Fibroblast of lung (primary cell): ENCODE measurements at regions not wholly inside any gene's neighbourhood (a gene's known extent, or its start where the extent isn't known, plus 50 kb on each side); places are given as distances from the start of the nearest gene placed in this dataset.

Source experiments
- DNase-seq, 2 donors: peaks; one replicate each; pipeline versions ENCODE4 v3.0.0 to v3.0.0-alpha.2; 2010; ENCODE audit warnings: low read depth in 2 of 2
- H2AFZ ChIP-seq: 2 replicates; pipeline ENCODE4 v1.5.1; 2012; ENCODE audit warnings: low read length, control low read depth, inconsistent platforms
- H3K27ac ChIP-seq: 2 replicates; pipeline ENCODE4 v1.5.1; 2011; ENCODE audit warnings: low read length, control low read depth; ENCODE audit not compliant: insufficient read depth
- H3K27me3 ChIP-seq: 2 replicates; pipeline ENCODE4 v1.5.1; 2011; ENCODE audit warnings: mild to moderate bottlenecking, low read length; ENCODE audit not compliant: control insufficient read depth, insufficient read depth
- H3K36me3 ChIP-seq: 2 replicates; pipeline ENCODE4 v1.5.1; 2011; ENCODE audit warnings: low read length; ENCODE audit not compliant: control insufficient read depth, insufficient read depth
- H3K4me1 ChIP-seq: 2 replicates; pipeline ENCODE4 v1.5.1; 2011; ENCODE audit warnings: low read length; ENCODE audit not compliant: control insufficient read depth, insufficient read depth; ENCODE audit errors: extremely low read depth
- H3K4me2 ChIP-seq: 2 replicates; pipeline ENCODE4 v1.5.1; 2011; ENCODE audit warnings: low read length, control low read depth; ENCODE audit not compliant: insufficient read depth; ENCODE audit errors: extremely low read depth
- H3K4me3 ChIP-seq, 4 experiments: fragments of 200-600 bp in 1 of 4; sonication (generic) in 1 of 4; replicated peaks in 1 of 4; 2 replicates each; pipeline ENCODE4 v1.5.1; 2011 to 2016; ENCODE audit warnings: low read length in 4 of 4, low read depth in 3 of 4, mild to moderate bottlenecking in 3 of 4, control low read depth in 2 of 4, inconsistent platforms in 1 of 4, mixed read lengths in 1 of 4; ENCODE audit not compliant: insufficient read depth in 1 of 4; ENCODE audit errors: control extremely low read depth in 1 of 4
- H3K79me2 ChIP-seq: 2 replicates; pipeline ENCODE4 v1.5.1; 2012; ENCODE audit warnings: mild to moderate bottlenecking, low read length, inconsistent platforms; ENCODE audit not compliant: control insufficient read depth, insufficient read depth
- H3K9ac ChIP-seq: 2 replicates; pipeline ENCODE4 v1.5.1; 2011; ENCODE audit warnings: mild to moderate bottlenecking, low read length, control low read depth; ENCODE audit not compliant: insufficient read depth
- H3K9me3 ChIP-seq: 2 replicates; pipeline ENCODE4 v1.5.1; 2012; ENCODE audit warnings: low read depth, low read length; ENCODE audit not compliant: control insufficient read depth, insufficient read depth
- H4K20me1 ChIP-seq: 2 replicates; pipeline ENCODE4 v1.5.1; 2011; ENCODE audit warnings: low read length; ENCODE audit not compliant: control insufficient read depth, insufficient read depth; ENCODE audit errors: extremely low read depth
- EZH2 ChIP-seq: IDR thresholded peaks from 2 replicates; pipeline ENCODE4 v1.5.1; 2012; ENCODE audit warnings: low read length, control low read depth, mild to moderate bottlenecking; ENCODE audit errors: missing control alignments
- TF ChIP-seq, protein P1 (sequence below), 2 donors: IDR thresholded peaks in 1 of 2; conservative IDR thresholded peaks in 1 of 2; 1 replicate in 1 of 2; 2 replicates in 1 of 2; pipeline ENCODE4 v1.5.1; 2011 to 2012; ENCODE audit warnings: low read length in 2 of 2, control low read depth in 1 of 2, inconsistent platforms in 1 of 2, low read depth in 1 of 2, mild to moderate bottlenecking in 1 of 2

DNA sequence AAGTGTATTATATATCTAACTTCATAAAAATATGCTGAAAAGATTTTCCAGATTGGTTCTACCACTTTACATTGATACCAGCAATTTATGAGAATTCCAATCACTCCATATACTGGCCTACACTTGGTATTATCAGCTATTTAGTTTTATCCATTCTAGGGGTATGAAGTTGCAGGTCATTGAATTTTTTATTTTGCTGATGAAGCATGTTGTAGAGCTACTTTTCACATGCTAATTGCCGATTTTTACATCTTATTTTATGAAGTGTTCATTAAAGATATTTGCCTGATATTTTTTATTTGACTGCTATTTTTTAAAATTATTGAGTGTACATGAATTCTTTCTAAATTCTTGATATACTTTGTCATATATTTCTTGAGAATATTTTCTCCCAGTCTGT lies 542.1 kb downstream of the ADCYAP1 start:
- Histone ChIP-seq H3K79me2 (no peaks in the 10 kb centered on the region), H4K20me1 (no peaks in the 10 kb centered on the region), H3K9me3 (no peaks in the 10 kb centered on the region), H3K4me1 (no peaks in the 10 kb centered on the region), H3K4me2 (no peak overlapping the region), H3K27ac (no peak overlapping the region), H3K36me3 (no peaks in the 10 kb centered on the region), H3K27me3 (no peaks in the 10 kb centered on the region), H2AFZ (no peak overlapping the region), H3K4me3 (no peak overlapping the region), H3K9ac (no peak overlapping the region)
- no peak for DNase-seq
- TF ChIP-seq, protein P1, sequence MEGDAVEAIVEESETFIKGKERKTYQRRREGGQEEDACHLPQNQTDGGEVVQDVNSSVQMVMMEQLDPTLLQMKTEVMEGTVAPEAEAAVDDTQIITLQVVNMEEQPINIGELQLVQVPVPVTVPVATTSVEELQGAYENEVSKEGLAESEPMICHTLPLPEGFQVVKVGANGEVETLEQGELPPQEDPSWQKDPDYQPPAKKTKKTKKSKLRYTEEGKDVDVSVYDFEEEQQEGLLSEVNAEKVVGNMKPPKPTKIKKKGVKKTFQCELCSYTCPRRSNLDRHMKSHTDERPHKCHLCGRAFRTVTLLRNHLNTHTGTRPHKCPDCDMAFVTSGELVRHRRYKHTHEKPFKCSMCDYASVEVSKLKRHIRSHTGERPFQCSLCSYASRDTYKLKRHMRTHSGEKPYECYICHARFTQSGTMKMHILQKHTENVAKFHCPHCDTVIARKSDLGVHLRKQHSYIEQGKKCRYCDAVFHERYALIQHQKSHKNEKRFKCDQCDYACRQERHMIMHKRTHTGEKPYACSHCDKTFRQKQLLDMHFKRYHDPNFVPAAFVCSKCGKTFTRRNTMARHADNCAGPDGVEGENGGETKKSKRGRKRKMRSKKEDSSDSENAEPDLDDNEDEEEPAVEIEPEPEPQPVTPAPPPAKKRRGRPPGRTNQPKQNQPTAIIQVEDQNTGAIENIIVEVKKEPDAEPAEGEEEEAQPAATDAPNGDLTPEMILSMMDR (conservative IDR thresholded peaks at IDR 0.05 in 1 of 2, IDR thresholded peaks at IDR 0.05 in 1 of 2; ENCODE audit: low read depth in 1 of 2, low read length in 2 of 2): no peak
- TF ChIP-seq EZH2: no peak

DNA sequence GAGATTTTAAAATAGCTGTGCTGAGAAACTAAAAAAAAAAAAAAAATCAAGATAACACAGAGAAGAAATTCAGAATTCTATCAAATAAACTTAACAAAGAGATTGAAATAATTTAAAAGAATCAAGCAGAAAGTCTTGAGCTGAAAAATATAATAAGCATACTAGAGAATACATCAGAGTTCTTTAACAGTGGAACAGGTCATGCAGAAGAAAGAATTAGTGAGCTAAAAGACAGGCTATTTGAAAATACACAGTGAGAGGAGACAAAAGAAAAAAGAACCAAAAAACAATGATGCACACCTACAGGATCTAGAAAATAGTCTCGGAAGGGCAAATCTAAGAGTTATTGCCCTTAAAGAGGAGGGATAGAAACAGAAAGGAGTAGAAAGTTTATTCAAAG lies 548.1 kb downstream of the ADCYAP1 start:
- Histone ChIP-seq H2AFZ (no peak overlapping the region), H3K4me3 (no peak overlapping the region), H3K4me2 (no peak overlapping the region), H3K9me3 (no peaks in the 10 kb centered on the region), H3K4me1 (no peaks in the 10 kb centered on the region), H3K36me3 (no peaks in the 10 kb centered on the region), H3K9ac (no peak overlapping the region), H3K79me2 (no peaks in the 10 kb centered on the region), H4K20me1 (no peaks in the 10 kb centered on the region), H3K27ac (no peak overlapping the region), H3K27me3 (no peaks in the 10 kb centered on the region)
- TF ChIP-seq EZH2: no peak
- TF ChIP-seq, protein P1 (conservative IDR thresholded peaks at IDR 0.05 in 1 of 2, IDR thresholded peaks at IDR 0.05 in 1 of 2; ENCODE audit: low read depth in 1 of 2, low read length in 2 of 2): no peak
- DNase-seq: no peak

GRCh38 chr18:1455605-1456004 lies 550.9 kb downstream of the ADCYAP1 start:
- DNase-seq: no peak
- Histone ChIP-seq H3K36me3 (no peaks in the 10 kb centered on the region), H2AFZ (no peak overlapping the region), H3K4me1 (no peaks in the 10 kb centered on the region), H4K20me1 (no peaks in the 10 kb centered on the region), H3K27me3 (no peaks in the 10 kb centered on the region), H3K4me2 (no peak overlapping the region), H3K79me2 (no peaks in the 10 kb centered on the region), H3K9ac (no peak overlapping the region), H3K9me3 (no peaks in the 10 kb centered on the region), H3K4me3 (no peak overlapping the region), H3K27ac (no peak overlapping the region)
- TF ChIP-seq, protein P1 (conservative IDR thresholded peaks at IDR 0.05 in 1 of 2, IDR thresholded peaks at IDR 0.05 in 1 of 2; ENCODE audit: low read depth in 1 of 2, low read length in 2 of 2): no peak
- TF ChIP-seq EZH2: no peak
